Fibroblast of villous mesenchyme (primary cell): ENCODE measurements at regions not wholly inside any gene's neighbourhood (a gene's known extent, or its start where the extent isn't known, plus 50 kb on each side); places are given as distances from the start of the nearest gene placed in this dataset.

Source experiments
- DNase-seq: peaks from one replicate; pipeline ENCODE4 v3.0.0-alpha.2; 2010; ENCODE audit warnings: low read depth
- H3K4me3 ChIP-seq: 2 replicates; pipeline ENCODE4 v1.5.1; 2011; ENCODE audit warnings: low read depth, mild to moderate bottlenecking, low read length
- CTCF ChIP-seq: IDR thresholded peaks from 2 replicates; pipeline ENCODE4 v1.5.1; 2012; ENCODE audit warnings: low read depth, mild to moderate bottlenecking, low read length; ENCODE audit not compliant: insufficient read depth

GRCh38 chr5:61735995-61736394, 403.9 kb downstream of the ZSWIM6 start:
- no peak for TF ChIP-seq CTCF
- no peak for DNase-seq
- H3K4me3 ChIP-seq = no peak overlapping the region

GRCh38 chr5:61737301-61737963, 405.4 kb downstream of the ZSWIM6 start:
- DNase-seq = no peak
- H3K4me3 ChIP-seq = no peak overlapping the region
- no peak for TF ChIP-seq CTCF

- H3K4me3 ChIP-seq = no peak overlapping the region
- no peak for DNase-seq
- no peak for TF ChIP-seq CTCF
Measured at GRCh38 chr5:61737964-61738340, 405.9 kb downstream of the ZSWIM6 start.

- H3K4me3 ChIP-seq = no peak overlapping the region
- TF ChIP-seq CTCF = no peak
- no peak for DNase-seq
Measured at GRCh38 chr5:61738446-61738845, 406.4 kb downstream of the ZSWIM6 start.

- no peak overlapping the region for H3K4me3 ChIP-seq
- peak; percentile 19 for TF ChIP-seq CTCF
- DNase-seq = no peak
Measured at GRCh38 chr5:61744690-61745619, 412.9 kb downstream of the ZSWIM6 start.

- no peak overlapping the region for H3K4me3 ChIP-seq
- no peak for DNase-seq
- no peak for TF ChIP-seq CTCF
Measured at GRCh38 chr5:61746831-61747575, 414.9 kb downstream of the ZSWIM6 start.
